ENCODE measurements at regions not wholly inside any gene's neighbourhood (a gene's known extent, or its start where the extent isn't known, plus 50 kb on each side); places are given as distances from the start of the nearest gene placed in this dataset.

DNA sequence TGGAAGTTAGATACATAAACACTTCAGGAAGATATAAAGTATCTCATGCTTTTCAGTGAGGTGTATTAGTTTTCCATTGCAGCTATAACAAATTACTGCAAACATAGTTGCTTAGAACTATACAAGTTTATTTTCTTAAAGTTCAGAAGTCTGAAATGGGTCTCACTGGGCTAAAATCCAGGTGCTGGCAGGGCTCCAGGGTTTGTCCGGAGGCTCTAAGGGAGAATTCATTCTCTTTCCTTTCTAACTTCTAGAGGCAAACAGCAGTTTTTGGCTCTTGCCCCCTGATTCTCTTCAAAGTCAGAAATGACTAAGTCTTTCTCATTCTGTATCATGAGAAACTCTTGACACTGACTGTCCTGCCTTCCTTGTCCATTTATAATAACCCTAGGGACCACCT is 138.8 kb downstream of the AASDHPPT start:
- TF ChIP-seq POLR2A (IDR thresholded peaks at IDR 0.05; ENCODE audit: extremely low read depth, insufficient read length) (no peak), CTCF (IDR thresholded peaks at IDR 0.05; ENCODE audit: low read depth, low read length) (no peak)
- TF ChIP-seq, protein P1, sequence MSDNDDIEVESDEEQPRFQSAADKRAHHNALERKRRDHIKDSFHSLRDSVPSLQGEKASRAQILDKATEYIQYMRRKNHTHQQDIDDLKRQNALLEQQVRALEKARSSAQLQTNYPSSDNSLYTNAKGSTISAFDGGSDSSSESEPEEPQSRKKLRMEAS (IDR thresholded peaks at IDR 0.05; ENCODE audit: low read depth, low read length): no peak
